ENCODE measurements at regions not wholly inside any gene's neighbourhood (a gene's known extent, or its start where the extent isn't known, plus 50 kb on each side); places are given as distances from the start of the nearest gene placed in this dataset.

GRCh38 chr1:30353637-30354036 lies 369.7 kb downstream of the MATN1 start:
- Histone ChIP-seq H3K9me2 (replicated peaks; ENCODE audit: low read depth, low read length) (no peaks in the 10 kb centered on the region), H3K9me3 (ENCODE audit: insufficient read depth, low read depth, low read length) (no peaks in the 10 kb centered on the region), H3F3A (ENCODE audit: low read depth) (no peaks in the 10 kb centered on the region), H3K36me3 (ENCODE audit: insufficient read depth, low read length) (no peaks in the 10 kb centered on the region), H3K9ac (ENCODE audit: low read depth, low read length, poor library complexity, severe bottlenecking) (no peak overlapping the region), H3K4me3 (ENCODE audit: low read length, poor library complexity, severe bottlenecking) (no peak overlapping the region), H3K79me2 (ENCODE audit: insufficient read depth, low read length) (no peaks in the 10 kb centered on the region), H2AFZ (ENCODE audit: low read length) (no peak overlapping the region), H4K20me1 (ENCODE audit: insufficient read depth, low read length, poor library complexity, severe bottlenecking) (no peaks in the 10 kb centered on the region), H3K4me1 (ENCODE audit: insufficient read depth, low read length, poor library complexity, severe bottlenecking) (no peaks in the 10 kb centered on the region), H3K4me2 (ENCODE audit: low read depth, low read length, poor library complexity, severe bottlenecking) (no peak overlapping the region), H3K27me3 (ENCODE audit: insufficient read depth, low read length, poor library complexity, severe bottlenecking) (no peaks in the 10 kb centered on the region)
- no peak for TF ChIP-seq CTCF (conservative IDR thresholded peaks at IDR 0.05; ENCODE audit: low read length)
- TF ChIP-seq EZH2phosphoT487 (IDR thresholded peaks at IDR 0.05; ENCODE audit: borderline replicate concordance), result no peak

- H3K9me3 ChIP-seq (ENCODE audit: insufficient read depth, low read depth, low read length), result no peaks in the 10 kb centered on the region
- H2AFZ ChIP-seq (ENCODE audit: low read length), result no peak overlapping the region
- no peak overlapping the region for H3K4me2 ChIP-seq (ENCODE audit: low read depth, low read length, poor library complexity, severe bottlenecking)
- H3K36me3 ChIP-seq (ENCODE audit: insufficient read depth, low read length), result no peaks in the 10 kb centered on the region
- no peaks in the 10 kb centered on the region for H4K20me1 ChIP-seq (ENCODE audit: insufficient read depth, low read length, poor library complexity, severe bottlenecking)
- H3K4me3 ChIP-seq (ENCODE audit: low read length, poor library complexity, severe bottlenecking), result no peak overlapping the region
- H3K9ac ChIP-seq (ENCODE audit: low read depth, low read length, poor library complexity, severe bottlenecking), result no peak overlapping the region
- no peaks in the 10 kb centered on the region for H3K4me1 ChIP-seq (ENCODE audit: insufficient read depth, low read length, poor library complexity, severe bottlenecking)
- no peak for TF ChIP-seq EZH2phosphoT487 (IDR thresholded peaks at IDR 0.05; ENCODE audit: borderline replicate concordance)
- no peak for TF ChIP-seq CTCF (conservative IDR thresholded peaks at IDR 0.05; ENCODE audit: low read length)
- H3K79me2 ChIP-seq (ENCODE audit: insufficient read depth, low read length), result no peaks in the 10 kb centered on the region
- H3F3A ChIP-seq (ENCODE audit: low read depth), result no peaks in the 10 kb centered on the region
- no peaks in the 10 kb centered on the region for H3K9me2 ChIP-seq (replicated peaks; ENCODE audit: low read depth, low read length)
- H3K27me3 ChIP-seq (ENCODE audit: insufficient read depth, low read length, poor library complexity, severe bottlenecking), result no peaks in the 10 kb centered on the region
Observed at GRCh38 chr1:30348147-30348546, 375.2 kb downstream of the MATN1 start.

- Histone ChIP-seq H3K9me3 (ENCODE audit: insufficient read depth, low read depth, low read length) (no peaks in the 10 kb centered on the region), H3K27me3 (ENCODE audit: insufficient read depth, low read length, poor library complexity, severe bottlenecking) (no peaks in the 10 kb centered on the region), H3K4me3 (ENCODE audit: low read length, poor library complexity, severe bottlenecking) (no peak overlapping the region), H3K4me1 (ENCODE audit: insufficient read depth, low read length, poor library complexity, severe bottlenecking) (no peaks in the 10 kb centered on the region), H3K36me3 (ENCODE audit: insufficient read depth, low read length) (no peaks in the 10 kb centered on the region), H4K20me1 (ENCODE audit: insufficient read depth, low read length, poor library complexity, severe bottlenecking) (no peaks in the 10 kb centered on the region), H3K79me2 (ENCODE audit: insufficient read depth, low read length) (no peaks in the 10 kb centered on the region), H3K4me2 (ENCODE audit: low read depth, low read length, poor library complexity, severe bottlenecking) (no peak overlapping the region), H3F3A (ENCODE audit: low read depth) (no peaks in the 10 kb centered on the region), H3K9ac (ENCODE audit: low read depth, low read length, poor library complexity, severe bottlenecking) (no peak overlapping the region), H3K9me2 (replicated peaks; ENCODE audit: low read depth, low read length) (no peaks in the 10 kb centered on the region), H2AFZ (ENCODE audit: low read length) (no peak overlapping the region)
- TF ChIP-seq CTCF (conservative IDR thresholded peaks at IDR 0.05; ENCODE audit: low read length) (no peak), EZH2phosphoT487 (IDR thresholded peaks at IDR 0.05; ENCODE audit: borderline replicate concordance) (no peak)
Observed at GRCh38 chr1:30345491-30346130, 377.8 kb downstream of the MATN1 start.
